ENCODE measurements at regions not wholly inside any gene's neighbourhood (a gene's known extent, or its start where the extent isn't known, plus 50 kb on each side); places are given as distances from the start of the nearest gene placed in this dataset.

DNA sequence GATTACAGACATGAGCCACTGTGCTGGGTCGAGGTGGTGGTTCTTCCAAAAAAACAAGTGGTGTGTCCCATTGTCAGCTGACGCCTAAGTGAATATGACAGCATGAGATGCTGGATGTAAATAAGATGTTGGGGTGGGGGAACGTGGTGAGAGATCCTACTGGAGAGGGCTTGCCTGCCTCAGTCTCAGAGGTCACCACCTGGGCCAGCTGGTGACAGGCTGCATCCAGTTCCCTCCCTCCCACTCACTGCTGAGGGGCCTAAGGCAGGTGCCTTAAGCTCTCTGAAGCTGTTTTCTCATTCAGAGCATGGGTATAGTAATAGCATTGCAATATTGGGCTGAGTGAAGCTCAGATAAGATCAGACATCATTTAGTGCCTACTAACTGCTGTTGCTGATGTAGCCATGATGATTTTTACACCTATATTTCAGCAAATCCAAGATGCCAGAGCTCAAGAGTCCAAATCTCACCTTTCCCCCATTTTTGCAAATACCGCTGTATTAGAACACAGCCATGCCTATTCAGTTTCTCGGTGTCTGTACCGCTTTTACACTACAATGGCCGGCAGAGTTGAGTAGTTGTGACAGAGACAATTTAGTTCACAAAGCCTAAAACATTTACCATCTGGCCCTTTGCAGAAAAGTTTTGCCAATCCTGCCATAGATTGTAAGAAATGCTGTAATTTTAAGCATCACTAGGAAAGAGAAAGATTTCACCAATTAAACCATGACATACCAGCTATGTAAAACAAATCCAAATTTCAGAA, 171.3 kb downstream of the ANKRD60 start:
- H3K36me3 Mint-ChIP-seq (ENCODE audit: low read depth), result no peaks in the 10 kb centered on the region
- H3K4me1 Mint-ChIP-seq, result peaks cover 32% of the 10 kb centered on the region
- H3K4me3 Mint-ChIP-seq, result no peak overlapping the region
- Histone ChIP-seq H2AFZ (no peak overlapping the region), H3K4me1 (ENCODE audit: insufficient read depth) (peaks cover 6% of the 10 kb centered on the region; the same call in 1 of the 2 replicates), H3K27me3 (ENCODE audit: insufficient read depth) (no peaks in the 10 kb centered on the region), H4K20me1 (replicated peaks; ENCODE audit: insufficient read depth) (no peaks in the 10 kb centered on the region), H3F3A (replicated peaks; ENCODE audit: low read depth) (no peaks in the 10 kb centered on the region), H3K9me2 (ENCODE audit: insufficient read depth) (0 out of 2 replicates have a peak, but pooled peaks cover 6% of the 10 kb centered on the region), H3K27ac (ENCODE audit: low read depth) (no peak overlapping the region), H3K4me2 (no peak overlapping the region), H3K79me2 (replicated peaks; ENCODE audit: insufficient read depth) (no peaks in the 10 kb centered on the region), H3K4me3 (no peak overlapping the region), H3K36me3 (ENCODE audit: insufficient read depth) (no peaks in the 10 kb centered on the region)
- H3K27ac Mint-ChIP-seq, result no peak overlapping the region
- peaks cover 10% of the 10 kb centered on the region for H3K27me3 Mint-ChIP-seq (ENCODE audit: insufficient read depth, low read depth, poor library complexity)
- DNase-seq (ENCODE audit: low spot score), result no peak
- TF ChIP-seq, protein P1, sequence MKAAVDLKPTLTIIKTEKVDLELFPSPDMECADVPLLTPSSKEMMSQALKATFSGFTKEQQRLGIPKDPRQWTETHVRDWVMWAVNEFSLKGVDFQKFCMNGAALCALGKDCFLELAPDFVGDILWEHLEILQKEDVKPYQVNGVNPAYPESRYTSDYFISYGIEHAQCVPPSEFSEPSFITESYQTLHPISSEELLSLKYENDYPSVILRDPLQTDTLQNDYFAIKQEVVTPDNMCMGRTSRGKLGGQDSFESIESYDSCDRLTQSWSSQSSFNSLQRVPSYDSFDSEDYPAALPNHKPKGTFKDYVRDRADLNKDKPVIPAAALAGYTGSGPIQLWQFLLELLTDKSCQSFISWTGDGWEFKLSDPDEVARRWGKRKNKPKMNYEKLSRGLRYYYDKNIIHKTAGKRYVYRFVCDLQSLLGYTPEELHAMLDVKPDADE (IDR thresholded peaks at IDR 0.05), result no peak
- TF ChIP-seq POLR2AphosphoS5 (IDR thresholded peaks at IDR 0.05; ENCODE audit: low read depth) (no peak), EZH2phosphoT487 (IDR thresholded peaks at IDR 0.05; ENCODE audit: unreplicated experiment) (no peak), ZNF331 (CRISPR knock-in tag; IDR thresholded peaks at IDR 0.05; ENCODE audit: low read depth) (no peak), NANOG (IDR thresholded peaks at IDR 0.05; ENCODE audit: borderline replicate concordance) (no peak), ZNF114 (CRISPR knock-in tag; IDR thresholded peaks at IDR 0.05) (no peak), JUNB (IDR thresholded peaks at IDR 0.05; ENCODE audit: unreplicated experiment) (no peak), CREB1 (CRISPR knock-in tag; IDR thresholded peaks at IDR 0.05; ENCODE audit: low read depth) (no peak), STAT1 (IDR thresholded peaks at IDR 0.05; ENCODE audit: unreplicated experiment) (no peak)
- TF ChIP-seq, protein P2, sequence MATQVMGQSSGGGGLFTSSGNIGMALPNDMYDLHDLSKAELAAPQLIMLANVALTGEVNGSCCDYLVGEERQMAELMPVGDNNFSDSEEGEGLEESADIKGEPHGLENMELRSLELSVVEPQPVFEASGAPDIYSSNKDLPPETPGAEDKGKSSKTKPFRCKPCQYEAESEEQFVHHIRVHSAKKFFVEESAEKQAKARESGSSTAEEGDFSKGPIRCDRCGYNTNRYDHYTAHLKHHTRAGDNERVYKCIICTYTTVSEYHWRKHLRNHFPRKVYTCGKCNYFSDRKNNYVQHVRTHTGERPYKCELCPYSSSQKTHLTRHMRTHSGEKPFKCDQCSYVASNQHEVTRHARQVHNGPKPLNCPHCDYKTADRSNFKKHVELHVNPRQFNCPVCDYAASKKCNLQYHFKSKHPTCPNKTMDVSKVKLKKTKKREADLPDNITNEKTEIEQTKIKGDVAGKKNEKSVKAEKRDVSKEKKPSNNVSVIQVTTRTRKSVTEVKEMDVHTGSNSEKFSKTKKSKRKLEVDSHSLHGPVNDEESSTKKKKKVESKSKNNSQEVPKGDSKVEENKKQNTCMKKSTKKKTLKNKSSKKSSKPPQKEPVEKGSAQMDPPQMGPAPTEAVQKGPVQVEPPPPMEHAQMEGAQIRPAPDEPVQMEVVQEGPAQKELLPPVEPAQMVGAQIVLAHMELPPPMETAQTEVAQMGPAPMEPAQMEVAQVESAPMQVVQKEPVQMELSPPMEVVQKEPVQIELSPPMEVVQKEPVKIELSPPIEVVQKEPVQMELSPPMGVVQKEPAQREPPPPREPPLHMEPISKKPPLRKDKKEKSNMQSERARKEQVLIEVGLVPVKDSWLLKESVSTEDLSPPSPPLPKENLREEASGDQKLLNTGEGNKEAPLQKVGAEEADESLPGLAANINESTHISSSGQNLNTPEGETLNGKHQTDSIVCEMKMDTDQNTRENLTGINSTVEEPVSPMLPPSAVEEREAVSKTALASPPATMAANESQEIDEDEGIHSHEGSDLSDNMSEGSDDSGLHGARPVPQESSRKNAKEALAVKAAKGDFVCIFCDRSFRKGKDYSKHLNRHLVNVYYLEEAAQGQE (IDR thresholded peaks at IDR 0.05; ENCODE audit: unreplicated experiment), result no peak
- H3K9me3 Mint-ChIP-seq, result no peaks in the 10 kb centered on the region; the same call in 2 of the 3 replicates
- no peak for ATAC-seq

- H3K27ac Mint-ChIP-seq, result no peak overlapping the region
- Histone ChIP-seq H3K27ac (ENCODE audit: low read depth) (no peak overlapping the region), H3K4me3 (no peak overlapping the region), H3K4me1 (ENCODE audit: insufficient read depth) (peaks cover 6% of the 10 kb centered on the region; the same call in 1 of the 2 replicates), H3K27me3 (ENCODE audit: insufficient read depth) (no peaks in the 10 kb centered on the region), H4K20me1 (replicated peaks; ENCODE audit: insufficient read depth) (no peaks in the 10 kb centered on the region), H2AFZ (peak overlapping the region; percentile 47; the same call in 1 of the 2 replicates), H3K79me2 (replicated peaks; ENCODE audit: insufficient read depth) (no peaks in the 10 kb centered on the region), H3K9me2 (ENCODE audit: insufficient read depth) (0 out of 2 replicates have a peak, but pooled peaks cover 6% of the 10 kb centered on the region), H3K4me2 (no peak overlapping the region), H3K36me3 (ENCODE audit: insufficient read depth) (no peaks in the 10 kb centered on the region), H3F3A (replicated peaks; ENCODE audit: low read depth) (no peaks in the 10 kb centered on the region)
- peaks cover 32% of the 10 kb centered on the region for H3K4me1 Mint-ChIP-seq
- H3K36me3 Mint-ChIP-seq (ENCODE audit: low read depth), result no peaks in the 10 kb centered on the region
- no peak overlapping the region for H3K4me3 Mint-ChIP-seq
- peaks cover 7% of the 10 kb centered on the region; the same call in 2 of the 3 replicates for H3K9me3 Mint-ChIP-seq
- H3K27me3 Mint-ChIP-seq (ENCODE audit: insufficient read depth, low read depth, poor library complexity), result peaks cover 10% of the 10 kb centered on the region
- no peak for DNase-seq (ENCODE audit: low spot score)
- peak; percentile 25; the same call in 2 of the 3 replicates for ATAC-seq
- TF ChIP-seq ZNF462 (CRISPR knock-in tag; IDR thresholded peaks at IDR 0.05), result no peak
Measured at GRCh38 chr20:58056021-58056591, 172.3 kb downstream of the ANKRD60 start.
